ENCODE measurements at regions not wholly inside any gene's neighbourhood (a gene's known extent, or its start where the extent isn't known, plus 50 kb on each side); places are given as distances from the start of the nearest gene placed in this dataset.
"Not testable (repeated sequence)": the region's sequence is repeated elsewhere in the genome, so short reads cannot be mapped to it uniquely, and the experiment has no call there.

GRCh38 chr10:6987536-6987945, 407.5 kb upstream of the PRKCQ start:
- Histone ChIP-seq H3K4me1 (peaks cover 0 to 16% (median 9%) of the 10 kb centered on the region in 6 donors), H3K9me3 (no peaks in the 10 kb centered on the region), H3K27ac (no peak overlapping the region), H3K27me3 (replicated peaks in 1 of 7) (no peaks in the 10 kb centered on the region), H3K36me3 (no peaks in the 10 kb centered on the region), H3K4me3 (no peak overlapping the region)
- TF ChIP-seq POLR2AphosphoS5 (IDR thresholded peaks at IDR 0.05) = no peak
- TF ChIP-seq POLR2A (IDR thresholded peaks at IDR 0.05) = no peak
- no peak for TF ChIP-seq CTCF (IDR thresholded peaks at IDR 0.05 in 8 of 11, conservative IDR thresholded peaks at IDR 0.05 in 3 of 11)
- no peak for DNase-seq
- WGBS, 5 donors = 75 to 94% (median 83%) methylated on average over 8 of the region's 8 CpGs
- intact Hi-C loops (cut with DNase I; ENCODE audit: low total_unique reads) = no loop called here

GRCh38 chr10:6986927-6987326, 406.9 kb upstream of the PRKCQ start:
- Histone ChIP-seq H3K27me3 (replicated peaks in 1 of 7) (no peaks in the 10 kb centered on the region), H3K36me3 (no peaks in the 10 kb centered on the region), H3K27ac (no peak overlapping the region), H3K4me1 (peaks cover 0 to 16% (median 9%) of the 10 kb centered on the region in 6 donors), H3K9me3 (no peaks in the 10 kb centered on the region), H3K4me3 (no peak overlapping the region)
- no peak for TF ChIP-seq POLR2A (IDR thresholded peaks at IDR 0.05)
- TF ChIP-seq CTCF (IDR thresholded peaks at IDR 0.05 in 8 of 11, conservative IDR thresholded peaks at IDR 0.05 in 3 of 11) = no peak
- no peak for TF ChIP-seq POLR2AphosphoS5 (IDR thresholded peaks at IDR 0.05)
- no peak for DNase-seq
- 90 to 94% (median 91%) methylated on average over 10 of the region's 10 CpGs for WGBS, 5 donors
- intact Hi-C loops (cut with DNase I; ENCODE audit: low total_unique reads) = no loop called here

- Histone ChIP-seq H3K4me3 (no peak overlapping the region), H3K36me3 (no peaks in the 10 kb centered on the region), H3K9me3 (no peaks in the 10 kb centered on the region), H3K27me3 (replicated peaks in 1 of 7) (no peaks in the 10 kb centered on the region), H3K27ac (no peak overlapping the region), H3K4me1 (peaks cover 0 to 5% (median 1%) of the 10 kb centered on the region in 6 donors)
- 82 to 89% (median 83%) methylated on average over 9 of the region's 9 CpGs for WGBS, 5 donors
- TF ChIP-seq CTCF (IDR thresholded peaks at IDR 0.05 in 8 of 11, conservative IDR thresholded peaks at IDR 0.05 in 3 of 11) (no peak), POLR2A (IDR thresholded peaks at IDR 0.05) (no peak), POLR2AphosphoS5 (IDR thresholded peaks at IDR 0.05) (no peak)
- no peak for DNase-seq
- intact Hi-C loops (cut with DNase I; ENCODE audit: low total_unique reads) = no loop called here
Measured at GRCh38 chr10:6985644-6986043, 405.6 kb upstream of the PRKCQ start.

- no peaks in the 10 kb centered on the region for H3K9me3 ChIP-seq
- WGBS, 5 donors = 88 to 97% (median 96%) methylated on average over 2 of the region's 2 CpGs
- TF ChIP-seq POLR2A (IDR thresholded peaks at IDR 0.05) (no peak), CTCF (IDR thresholded peaks at IDR 0.05 in 8 of 11, conservative IDR thresholded peaks at IDR 0.05 in 3 of 11) (no peak), POLR2AphosphoS5 (IDR thresholded peaks at IDR 0.05) (no peak)
- no peak overlapping the region for H3K4me3 ChIP-seq
- no peak for DNase-seq
- H3K4me1 ChIP-seq = peaks cover 0 to 4% (median 0%) of the 10 kb centered on the region in 6 donors
- H3K27me3 ChIP-seq (replicated peaks in 1 of 7) = no peaks in the 10 kb centered on the region
- H3K36me3 ChIP-seq = no peaks in the 10 kb centered on the region
- no peak overlapping the region for H3K27ac ChIP-seq
- intact Hi-C loops (cut with DNase I; ENCODE audit: low total_unique reads) = no loop called here
Measured at GRCh38 chr10:6984971-6985370, 404.9 kb upstream of the PRKCQ start.

- not testable (repeated sequence) for H3K9me3 ChIP-seq
Measured at GRCh38 chr10:6984016-6984415, 403.9 kb upstream of the PRKCQ start.

More at GRCh38 chr10:6984016-6984415, 403.9 kb upstream of the PRKCQ start:
- H3K27ac ChIP-seq; intact Hi-C loops (cut with DNase I; ENCODE audit: low total_unique reads); H3K36me3 ChIP-seq; H3K27me3 ChIP-seq (replicated peaks in 1 of 7); DNase-seq; H3K4me3 ChIP-seq; H3K4me1 ChIP-seq: not testable (repeated sequence)
- WGBS, 5 donors = 71 to 89% (median 74%) methylated on average over 5 of the region's 5 CpGs
